ENCODE measurements at regions not wholly inside any gene's neighbourhood (a gene's known extent, or its start where the extent isn't known, plus 50 kb on each side); places are given as distances from the start of the nearest gene placed in this dataset.

- TF ChIP-seq MAX (IDR thresholded peaks at IDR 0.05; ENCODE audit: low read depth) (no peak), USF2 (IDR thresholded peaks at IDR 0.05; ENCODE audit: borderline replicate concordance, low read depth, low read length) (no peak), FOSL2 (IDR thresholded peaks at IDR 0.05; ENCODE audit: borderline replicate concordance, low read depth) (no peak)
Measured at GRCh38 chr11:28632338-28632737, 524.1 kb downstream of the METTL15 start (continued).

DNA sequence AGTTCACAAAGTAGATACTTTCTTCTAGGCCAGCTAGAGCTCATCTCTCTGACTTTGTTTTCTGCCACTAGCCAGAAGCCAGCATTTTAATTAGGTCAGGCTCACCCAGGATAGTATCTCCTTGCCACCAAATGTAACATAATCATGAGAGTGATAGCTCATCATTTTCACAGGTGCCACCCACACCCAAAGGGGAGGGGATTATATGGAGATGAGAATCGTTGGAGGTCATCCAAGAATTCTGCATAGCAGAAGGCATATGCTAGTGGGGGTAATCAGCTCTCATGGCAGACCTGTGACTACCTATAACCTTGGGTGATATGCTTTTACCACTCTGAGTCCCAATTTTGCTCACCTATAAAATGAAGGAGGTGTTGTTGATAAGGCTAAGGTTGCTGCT is 523.0 kb downstream of the METTL15 start:
- POLR2A ChIA-PET: no interaction called here
- no peak overlapping the region for H3K27ac ChIP-seq (ENCODE audit: low read depth in 2 of 2, low read length in 1 of 2)
- no peak overlapping the region for H3K4me3 ChIP-seq (ENCODE audit: low read depth in 2 of 2, low read length in 1 of 2)
- no peak overlapping the region for H3K9ac ChIP-seq
- no peaks in the 10 kb centered on the region for H3K36me3 ChIP-seq (replicated peaks in 1 of 2; ENCODE audit: control insufficient read depth in 1 of 2, insufficient read depth in 2 of 2, low read length in 1 of 2)
- H3F3A ChIP-seq (replicated peaks; ENCODE audit: insufficient read depth): no peaks in the 10 kb centered on the region
- WGBS (ENCODE audit: low lambda C conversion rate): 14% methylated on average over 1 of the region's 1 CpG
- no peaks in the 10 kb centered on the region for H3K27me3 ChIP-seq (ENCODE audit: insufficient read depth)
- H4K20me1 ChIP-seq (ENCODE audit: insufficient read depth): no peaks in the 10 kb centered on the region
- H3K9me3 ChIP-seq: no peaks in the 10 kb centered on the region
- peaks cover 0 to 3% of the 10 kb centered on the region in 2 experiments; a peak in 1 of 4 replicates for H3K4me1 ChIP-seq (ENCODE audit: control insufficient read depth in 1 of 2, insufficient read depth in 2 of 2, low read depth in 1 of 2, low read length in 1 of 2)
- H3K4me2 ChIP-seq: no peak overlapping the region
- H3K9me2 ChIP-seq: no peaks in the 10 kb centered on the region
- DNase-seq: no peak
- CTCF ChIA-PET: interaction anchor here (1.8 kb wide), 1 partner anchor 101 kb away, joined by 4 read pairs; no protein-coding TSS in a partner anchor
- H3K79me2 ChIP-seq (ENCODE audit: insufficient read depth): no peaks in the 10 kb centered on the region
- H2AFZ ChIP-seq (ENCODE audit: low read depth): no peak overlapping the region
- TF ChIP-seq, protein P1, sequence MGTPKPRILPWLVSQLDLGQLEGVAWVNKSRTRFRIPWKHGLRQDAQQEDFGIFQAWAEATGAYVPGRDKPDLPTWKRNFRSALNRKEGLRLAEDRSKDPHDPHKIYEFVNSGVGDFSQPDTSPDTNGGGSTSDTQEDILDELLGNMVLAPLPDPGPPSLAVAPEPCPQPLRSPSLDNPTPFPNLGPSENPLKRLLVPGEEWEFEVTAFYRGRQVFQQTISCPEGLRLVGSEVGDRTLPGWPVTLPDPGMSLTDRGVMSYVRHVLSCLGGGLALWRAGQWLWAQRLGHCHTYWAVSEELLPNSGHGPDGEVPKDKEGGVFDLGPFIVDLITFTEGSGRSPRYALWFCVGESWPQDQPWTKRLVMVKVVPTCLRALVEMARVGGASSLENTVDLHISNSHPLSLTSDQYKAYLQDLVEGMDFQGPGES (IDR thresholded peaks at IDR 0.05; ENCODE audit: low read depth, low read length): no peak
- TF ChIP-seq EP300 (IDR thresholded peaks at IDR 0.05; ENCODE audit: borderline replicate concordance in 1 of 2, low read depth in 1 of 2, low read length in 1 of 2) (no peak), JUND (IDR thresholded peaks at IDR 0.05) (no peak), FOSL2 (IDR thresholded peaks at IDR 0.05; ENCODE audit: borderline replicate concordance, low read depth) (no peak), MAX (IDR thresholded peaks at IDR 0.05; ENCODE audit: low read depth) (no peak), TAF1 (IDR thresholded peaks at IDR 0.05; ENCODE audit: borderline replicate concordance, low read depth, low read length) (no peak), MXI1 (IDR thresholded peaks at IDR 0.05; ENCODE audit: low read depth, low read length) (no peak), USF1 (IDR thresholded peaks at IDR 0.05; ENCODE audit: borderline replicate concordance, low read depth) (no peak), RXRA (IDR thresholded peaks at IDR 0.05; ENCODE audit: borderline replicate concordance, low read depth) (no peak), TEAD4 (IDR thresholded peaks at IDR 0.05; ENCODE audit: borderline replicate concordance, insufficient read depth) (no peak), NFIC (IDR thresholded peaks at IDR 0.05; ENCODE audit: borderline replicate concordance) (no peak), REST (IDR thresholded peaks at IDR 0.05; ENCODE audit: low read depth, low read length) (no peak), GATA2 (CRISPR knock-in tag; IDR thresholded peaks at IDR 0.05) (no peak), MEF2A (IDR thresholded peaks at IDR 0.05; ENCODE audit: borderline replicate concordance, low read depth) (no peak)
- TF ChIP-seq, protein P2, sequence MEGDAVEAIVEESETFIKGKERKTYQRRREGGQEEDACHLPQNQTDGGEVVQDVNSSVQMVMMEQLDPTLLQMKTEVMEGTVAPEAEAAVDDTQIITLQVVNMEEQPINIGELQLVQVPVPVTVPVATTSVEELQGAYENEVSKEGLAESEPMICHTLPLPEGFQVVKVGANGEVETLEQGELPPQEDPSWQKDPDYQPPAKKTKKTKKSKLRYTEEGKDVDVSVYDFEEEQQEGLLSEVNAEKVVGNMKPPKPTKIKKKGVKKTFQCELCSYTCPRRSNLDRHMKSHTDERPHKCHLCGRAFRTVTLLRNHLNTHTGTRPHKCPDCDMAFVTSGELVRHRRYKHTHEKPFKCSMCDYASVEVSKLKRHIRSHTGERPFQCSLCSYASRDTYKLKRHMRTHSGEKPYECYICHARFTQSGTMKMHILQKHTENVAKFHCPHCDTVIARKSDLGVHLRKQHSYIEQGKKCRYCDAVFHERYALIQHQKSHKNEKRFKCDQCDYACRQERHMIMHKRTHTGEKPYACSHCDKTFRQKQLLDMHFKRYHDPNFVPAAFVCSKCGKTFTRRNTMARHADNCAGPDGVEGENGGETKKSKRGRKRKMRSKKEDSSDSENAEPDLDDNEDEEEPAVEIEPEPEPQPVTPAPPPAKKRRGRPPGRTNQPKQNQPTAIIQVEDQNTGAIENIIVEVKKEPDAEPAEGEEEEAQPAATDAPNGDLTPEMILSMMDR (IDR thresholded peaks at IDR 0.05): no peak
